Fibroblast of lung (primary cell): ENCODE measurements at regions not wholly inside any gene's neighbourhood (a gene's known extent, or its start where the extent isn't known, plus 50 kb on each side); places are given as distances from the start of the nearest gene placed in this dataset.

Experiments
- CTCF ChIP-seq, 2 donors: IDR thresholded peaks in 1 of 2; conservative IDR thresholded peaks in 1 of 2; 1 replicate in 1 of 2; 2 replicates in 1 of 2; pipeline ENCODE4 v1.5.1; 2011 to 2012; ENCODE audit warnings: low read length in 2 of 2, control low read depth in 1 of 2, inconsistent platforms in 1 of 2, low read depth in 1 of 2, mild to moderate bottlenecking in 1 of 2
- EZH2 ChIP-seq: IDR thresholded peaks from 2 replicates; pipeline ENCODE4 v1.5.1; 2012; ENCODE audit warnings: low read length, control low read depth, mild to moderate bottlenecking; ENCODE audit errors: missing control alignments

GRCh38 chr2:5377323-5377722, 314.9 kb upstream of the SOX11 start:
- no peak for TF ChIP-seq CTCF (conservative IDR thresholded peaks at IDR 0.05 in 1 of 2, IDR thresholded peaks at IDR 0.05 in 1 of 2; ENCODE audit: low read depth in 1 of 2, low read length in 2 of 2)
- no peak for TF ChIP-seq EZH2
